H1 (cell line): ENCODE measurements at regions not wholly inside any gene's neighbourhood (a gene's known extent, or its start where the extent isn't known, plus 50 kb on each side); places are given as distances from the start of the nearest gene placed in this dataset.
"Not testable (repeated sequence)": the region's sequence is repeated elsewhere in the genome, so short reads cannot be mapped to it uniquely, and the experiment has no call there.

Experiments used
- CTCF ChIA-PET: fragments of 300-600 bp; sonication (Branson Sonifier 250); formaldehyde crosslinking; loops from one replicate; lab custom pipeline; 2021; ENCODE audit not compliant: partially characterized antibody; lab: Charles Lee
- POLR2A ChIA-PET: fragments of 300-600 bp; sonication (Branson Sonifier 250); formaldehyde crosslinking; loops from one replicate; lab custom pipeline; 2021; ENCODE audit warnings: inconsistent platforms; ENCODE audit not compliant: partially characterized antibody; lab: Charles Lee
- DNase-seq, 2 experiments: peaks; one replicate each; pipeline versions ENCODE4 v3.0.0 to v3.0.0-alpha.2; 2010 to 2022; ENCODE audit warnings: low spot score in 2 of 2, low read depth in 1 of 2, mixed read lengths in 1 of 2
- FAIRE-seq: peaks from 2 replicates; lab custom pipeline; 2011; peaks lifted over from hg19 to GRCh38; lab: Jason Lieb, UNC
- H2AFZ ChIP-seq: 2 replicates; pipeline ENCODE4 v1.8.1; 2012; ENCODE audit warnings: low read length, inconsistent platforms
- H2AK5ac ChIP-seq: 2 replicates; pipeline ENCODE4 v1.6.1; 2013; ENCODE audit warnings: low read depth, low read length
- H2BK120ac ChIP-seq: replicated peaks from 2 replicates; pipeline ENCODE3; 2013; ENCODE audit warnings: low read depth, low read length, inconsistent platforms
- H2BK12ac ChIP-seq: 2 replicates; pipeline ENCODE4 v1.6.1; 2013; ENCODE audit warnings: low read depth, low read length
- H2BK15ac ChIP-seq: 2 replicates; pipeline ENCODE4 v1.6.1; 2013; ENCODE audit warnings: low read length
- H2BK20ac ChIP-seq: 2 replicates; pipeline ENCODE4 v1.6.1; 2013; ENCODE audit warnings: low read length
- H2BK5ac ChIP-seq: 2 replicates; pipeline ENCODE4 v1.6.1; 2013; ENCODE audit warnings: low read depth, low read length
- H3K14ac ChIP-seq: 2 replicates; pipeline ENCODE4 v1.6.1; 2013; ENCODE audit warnings: inconsistent platforms; ENCODE audit not compliant: insufficient read length
- H3K18ac ChIP-seq: 2 replicates; pipeline ENCODE4 v1.6.1; 2013; ENCODE audit warnings: low read length; ENCODE audit errors: extremely low read depth
- H3K23ac ChIP-seq: 2 replicates; pipeline ENCODE4 v1.6.1; 2013; ENCODE audit warnings: inconsistent platforms; ENCODE audit not compliant: insufficient read length
- H3K23me2 ChIP-seq: 2 replicates; pipeline ENCODE4 v1.6.1; 2013; ENCODE audit warnings: low read depth, low read length
- H3K27ac ChIP-seq: 2 replicates; pipeline ENCODE4 v1.6.1; 2011; ENCODE audit warnings: low read depth, low read length, inconsistent platforms
- H3K27me3 ChIP-seq, 4 experiments: replicated peaks in 1 of 4; 1 replicate in 1 of 4; 2 replicates in 3 of 4; pipeline versions ENCODE4 v1.6.1 to v1.8.1; 2011 to 2013; ENCODE audit warnings: low read length in 3 of 4, mild to moderate bottlenecking in 3 of 4, inconsistent platforms in 2 of 4, mixed read lengths in 2 of 4, moderate library complexity in 1 of 4; ENCODE audit not compliant: control insufficient read depth in 3 of 4, insufficient read depth in 3 of 4; ENCODE audit errors: extremely low read depth in 1 of 4
- H3K36me3 ChIP-seq, 4 experiments: 2 replicates each; pipeline versions ENCODE4 v1.6.1 to v1.8.1; 2011 to 2013; ENCODE audit warnings: mild to moderate bottlenecking in 4 of 4, low read length in 3 of 4, moderate library complexity in 2 of 4, control low read depth in 1 of 4, inconsistent platforms in 1 of 4; ENCODE audit not compliant: insufficient read depth in 4 of 4, control insufficient read depth in 2 of 4
- H3K4ac ChIP-seq: replicated peaks from 2 replicates; pipeline ENCODE3; 2013; ENCODE audit warnings: low read length, low read depth, mixed read lengths, inconsistent platforms; ENCODE audit not compliant: insufficient read length
- H3K4me1 ChIP-seq, 4 experiments: replicated peaks in 1 of 4; 1 replicate in 1 of 4; 2 replicates in 3 of 4; pipeline versions ENCODE4 v1.6.1 to v1.8.1; 2011 to 2013; ENCODE audit warnings: low read length in 3 of 4, inconsistent platforms in 2 of 4, mixed read lengths in 1 of 4; ENCODE audit not compliant: insufficient read depth in 4 of 4, control insufficient read depth in 3 of 4
- H3K4me2 ChIP-seq, 2 experiments: 2 replicates each; pipeline versions ENCODE4 v1.6.1 to v1.8.1; 2011 to 2013; ENCODE audit warnings: low read depth in 2 of 2, low read length in 2 of 2, control low read depth in 1 of 2, inconsistent platforms in 1 of 2, mild to moderate bottlenecking in 1 of 2; ENCODE audit not compliant: insufficient read depth in 1 of 2
- H3K4me3 ChIP-seq, 4 experiments: fragments of 200-600, 300-600 bp in 1 of 4; sonication (generic), shearing (Covaris generic), sonication (Bioruptor Twin) in 1 of 4; 2 replicates each; pipeline versions ENCODE4 v1.5.1 to v1.8.1; 2011 to 2016; ENCODE audit warnings: low read length in 4 of 4, low read depth in 3 of 4, control low read depth in 2 of 4, inconsistent platforms in 2 of 4, mild to moderate bottlenecking in 2 of 4, mixed read lengths in 1 of 4, moderate library complexity in 1 of 4; ENCODE audit not compliant: insufficient read depth in 2 of 4; ENCODE audit errors: extremely low read depth in 1 of 4
- H3K56ac ChIP-seq: replicated peaks from 2 replicates; pipeline ENCODE3; 2013; ENCODE audit warnings: low read depth, mild to moderate bottlenecking, mixed read lengths, low read length, inconsistent platforms; ENCODE audit not compliant: insufficient read length
- H3K79me1 ChIP-seq: 2 replicates; pipeline ENCODE4 v1.6.1; 2013; ENCODE audit warnings: low read depth, low read length, control low read depth
- H3K79me2 ChIP-seq, 2 experiments: 2 replicates each; pipeline versions ENCODE4 v1.6.1 to v1.8.1; 2012 to 2013; ENCODE audit warnings: low read length in 2 of 2, mild to moderate bottlenecking in 2 of 2, inconsistent platforms in 1 of 2; ENCODE audit not compliant: insufficient read depth in 2 of 2, control insufficient read depth in 1 of 2
- H3K9ac ChIP-seq, 4 experiments: replicated peaks in 1 of 4; 1 replicate in 1 of 4; 2 replicates in 3 of 4; pipeline versions ENCODE4 v1.6.1 to v1.8.1; 2011 to 2013; ENCODE audit warnings: low read depth in 3 of 4, low read length in 3 of 4, control low read depth in 2 of 4, mild to moderate bottlenecking in 2 of 4, moderate library complexity in 2 of 4, inconsistent platforms in 1 of 4; ENCODE audit errors: extremely low read depth in 1 of 4
- H3K9me3 ChIP-seq, 2 experiments: 2 replicates each; pipeline versions ENCODE4 v1.6.1 to v1.8.1; 2012 to 2013; ENCODE audit warnings: mild to moderate bottlenecking in 2 of 2, moderate library complexity in 2 of 2, control low read depth in 1 of 2, inconsistent platforms in 1 of 2, low read depth in 1 of 2, low read length in 1 of 2, mixed read lengths in 1 of 2; ENCODE audit not compliant: insufficient read depth in 2 of 2
- H4K20me1 ChIP-seq, 2 experiments: replicated peaks in 1 of 2; 2 replicates each; pipeline versions ENCODE3 to v1.8.1; 2011 to 2013; ENCODE audit warnings: inconsistent platforms in 2 of 2, low read length in 2 of 2, mild to moderate bottlenecking in 1 of 2; ENCODE audit not compliant: insufficient read depth in 2 of 2, control insufficient read depth in 1 of 2
- H4K5ac ChIP-seq: 2 replicates; pipeline ENCODE4 v1.6.1; 2013; ENCODE audit warnings: low read length, low read depth, mixed read lengths, inconsistent platforms; ENCODE audit not compliant: insufficient read length
- H4K8ac ChIP-seq: 2 replicates; pipeline ENCODE4 v1.8.0; 2013; ENCODE audit warnings: mild to moderate bottlenecking, moderate library complexity, low read length, inconsistent platforms; ENCODE audit not compliant: insufficient read depth; ENCODE audit errors: extremely low read depth
- H4K91ac ChIP-seq: replicated peaks from 2 replicates; pipeline ENCODE3; 2013; ENCODE audit warnings: low read length, mixed read lengths, inconsistent platforms; ENCODE audit not compliant: insufficient read length
- WGBS, 2 experiments: shearing (Covaris generic) in 1 of 2; methylation state at CpG; one replicate each; pipeline versions ENCODE4 v1.1.6 to v1.1.7; 2013 to 2015; ENCODE audit warnings: low lambda C conversion rate in 2 of 2, mixed read lengths in 2 of 2, inconsistent platforms in 1 of 2, low coverage in 1 of 2, missing lambda C conversion rate in 1 of 2; ENCODE audit not compliant: insufficient replicate concordance in 2 of 2, insufficient coverage in 1 of 2, insufficient read length in 1 of 2; ENCODE audit errors: extremely low coverage in 1 of 2, missing lambda C conversion rate in 1 of 2; 5-methylcytosine and 5-hydroxymethylcytosine counted together

- H3K27me3 ChIP-seq, H2AK5ac ChIP-seq, H3K23ac ChIP-seq, FAIRE-seq, H4K91ac ChIP-seq, H3K9me3 ChIP-seq, DNase-seq, H2AFZ ChIP-seq, H3K4me2 ChIP-seq, H3K4me3 ChIP-seq, H3K23me2 ChIP-seq, H3K18ac ChIP-seq, H4K8ac ChIP-seq, H3K79me2 ChIP-seq, H3K79me1 ChIP-seq, CTCF ChIA-PET, H3K27ac ChIP-seq, H3K4ac ChIP-seq, H3K56ac ChIP-seq, H2BK20ac ChIP-seq, H3K9ac ChIP-seq, POLR2A ChIA-PET, H2BK5ac ChIP-seq, H3K36me3 ChIP-seq, H4K5ac ChIP-seq, H2BK12ac ChIP-seq, H2BK15ac ChIP-seq, H2BK120ac ChIP-seq, H3K4me1 ChIP-seq, H4K20me1 ChIP-seq, H3K14ac ChIP-seq: not testable (repeated sequence)
- WGBS, 2 experiments: 90% methylated on average over 11 of the region's 11 CpGs; no CpG with 5 or more reads in 1 of the 2 experiments
These were observed 57.2 kb upstream of the LRPAP1 start for GRCh38 chr4:3589379-3589778.

GRCh38 chr4:3588517-3589194, 56.4 kb upstream of the LRPAP1 start:
- WGBS, 2 experiments: 87% methylated on average over 9 of the region's 10 CpGs; no CpG with 5 or more reads in 1 of the 2 experiments
- H3K56ac ChIP-seq, H2AK5ac ChIP-seq, H4K91ac ChIP-seq, H3K36me3 ChIP-seq, H3K27ac ChIP-seq, H3K9me3 ChIP-seq, H2BK120ac ChIP-seq, H3K4me1 ChIP-seq, CTCF ChIA-PET, H4K5ac ChIP-seq, H2AFZ ChIP-seq, POLR2A ChIA-PET, H2BK5ac ChIP-seq, H3K9ac ChIP-seq, H3K18ac ChIP-seq, H3K4me3 ChIP-seq, DNase-seq, H3K14ac ChIP-seq, H4K8ac ChIP-seq, H3K79me1 ChIP-seq, H4K20me1 ChIP-seq, H3K4ac ChIP-seq, H3K4me2 ChIP-seq, H2BK12ac ChIP-seq, FAIRE-seq, H2BK15ac ChIP-seq, H3K23me2 ChIP-seq, H3K27me3 ChIP-seq, H2BK20ac ChIP-seq, H3K79me2 ChIP-seq, H3K23ac ChIP-seq: not testable (repeated sequence)
